Nephron progenitor cell (in vitro differentiated cells): ENCODE measurements at regions not wholly inside any gene's neighbourhood (a gene's known extent, or its start where the extent isn't known, plus 50 kb on each side); places are given as distances from the start of the nearest gene placed in this dataset.

ENCODE experiments used
- DNase-seq: peaks from one replicate; pipeline ENCODE4 v3.0.0; 2021
- H3K27ac Mint-ChIP-seq: 2 replicates; pipeline ENCODE4 v1.8.0; 2021; ENCODE audit warnings: mild to moderate bottlenecking, moderate library complexity, mixed read lengths
- H3K27me3 Mint-ChIP-seq: 2 replicates; pipeline ENCODE4 v1.8.0; 2021; ENCODE audit warnings: mild to moderate bottlenecking, low read depth, mixed read lengths; ENCODE audit not compliant: poor library complexity
- H3K36me3 Mint-ChIP-seq: 2 replicates; pipeline ENCODE4 v1.8.0; 2021; ENCODE audit warnings: low read depth, mixed read lengths
- H3K4me1 Mint-ChIP-seq: 2 replicates; pipeline ENCODE4 v1.8.0; 2021; ENCODE audit warnings: mixed read lengths
- H3K4me3 Mint-ChIP-seq: 2 replicates; pipeline ENCODE4 v1.8.0; 2021; ENCODE audit warnings: mild to moderate bottlenecking, moderate library complexity, mixed read lengths
- H3K9me3 Mint-ChIP-seq: 2 replicates; pipeline ENCODE4 v1.8.0; 2021; ENCODE audit warnings: mild to moderate bottlenecking, moderate library complexity, mixed read lengths
- CTCF ChIP-seq: fragments of 200-600 bp; sonication (generic); IDR thresholded peaks from 2 replicates; pipeline ENCODE4 v1.5.0; 2021; ENCODE audit warnings: antibody characterized with exemption

GRCh38 chr12:68487721-68488309 lies 122.9 kb upstream of the RAP1B start:
- Mint-ChIP-seq H3K4me3 (no peak overlapping the region), H3K36me3 (no peaks in the 10 kb centered on the region), H3K9me3 (no peaks in the 10 kb centered on the region), H3K27me3 (peaks cover 7% of the 10 kb centered on the region), H3K4me1 (peaks cover 7% of the 10 kb centered on the region), H3K27ac (no peak overlapping the region)
- DNase-seq = no peak
- TF ChIP-seq CTCF = no peak

- H3K4me1 Mint-ChIP-seq = peaks cover 7% of the 10 kb centered on the region
- no peaks in the 10 kb centered on the region for H3K9me3 Mint-ChIP-seq
- no peaks in the 10 kb centered on the region for H3K36me3 Mint-ChIP-seq
- H3K4me3 Mint-ChIP-seq = no peak overlapping the region
- no peak for TF ChIP-seq CTCF
- no peak for DNase-seq
- peaks cover 7% of the 10 kb centered on the region for H3K27me3 Mint-ChIP-seq
- H3K27ac Mint-ChIP-seq = no peak overlapping the region
Observed at GRCh38 chr12:68489273-68489672, 121.4 kb upstream of the RAP1B start.

GRCh38 chr12:68490476-68490875 lies 120.2 kb upstream of the RAP1B start:
- peaks cover 7% of the 10 kb centered on the region for H3K27me3 Mint-ChIP-seq
- H3K27ac Mint-ChIP-seq = no peak overlapping the region
- peaks cover 7% of the 10 kb centered on the region for H3K4me1 Mint-ChIP-seq
- TF ChIP-seq CTCF = no peak
- no peak overlapping the region for H3K4me3 Mint-ChIP-seq
- no peaks in the 10 kb centered on the region for H3K9me3 Mint-ChIP-seq
- H3K36me3 Mint-ChIP-seq = no peaks in the 10 kb centered on the region
- DNase-seq = no peak

GRCh38 chr12:68491204-68491960 lies 119.3 kb upstream of the RAP1B start:
- Mint-ChIP-seq H3K27ac (no peak overlapping the region), H3K4me1 (peaks cover 7% of the 10 kb centered on the region), H3K4me3 (no peak overlapping the region), H3K36me3 (no peaks in the 10 kb centered on the region), H3K9me3 (no peaks in the 10 kb centered on the region), H3K27me3 (peaks cover 3% of the 10 kb centered on the region)
- TF ChIP-seq CTCF = no peak
- DNase-seq = no peak

- Mint-ChIP-seq H3K27ac (no peak overlapping the region), H3K4me3 (no peak overlapping the region), H3K36me3 (no peaks in the 10 kb centered on the region), H3K27me3 (no peaks in the 10 kb centered on the region), H3K9me3 (no peaks in the 10 kb centered on the region), H3K4me1 (peaks cover 11% of the 10 kb centered on the region)
- no peak for TF ChIP-seq CTCF
- no peak for DNase-seq
Observed at GRCh38 chr12:68495336-68496070, 115.2 kb upstream of the RAP1B start.
